ENCODE measurements at regions not wholly inside any gene's neighbourhood (a gene's known extent, or its start where the extent isn't known, plus 50 kb on each side); places are given as distances from the start of the nearest gene placed in this dataset.

DNA sequence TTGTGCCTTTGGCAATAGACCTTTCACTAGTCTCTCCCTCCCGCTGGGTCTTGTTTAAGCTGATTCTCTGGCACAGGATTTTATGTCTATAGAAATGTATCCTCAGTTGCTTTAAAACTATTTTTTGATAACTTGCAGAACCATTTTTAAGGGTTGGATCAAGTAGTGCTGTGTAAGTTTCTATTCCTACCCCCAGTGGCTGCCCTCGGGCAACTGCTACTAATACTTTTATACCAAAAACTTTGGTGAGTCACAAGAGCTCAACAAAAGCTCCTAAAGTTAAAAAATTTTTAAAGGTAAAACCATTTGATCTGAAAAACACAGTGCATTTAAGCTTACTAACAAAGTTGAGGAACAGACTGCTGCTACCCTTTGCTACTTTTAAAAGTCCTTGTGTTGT lies 1460.6 kb upstream of the PCDH7 start:
- DNase-seq (no peak), ATAC-seq (no peak)
- Mint-ChIP-seq H3K4me1 (no peaks in the 10 kb centered on the region), H3K4me3 (no peak overlapping the region), H3K36me3 (ENCODE audit: low read depth) (no peaks in the 10 kb centered on the region), H3K27ac (no peak overlapping the region), H3K27me3 (no peaks in the 10 kb centered on the region)
- peaks cover 3% of the 10 kb centered on the region for H3K9me3 ChIP-seq (ENCODE audit: control insufficient read depth, low read length, poor library complexity, severe bottlenecking)

DNA sequence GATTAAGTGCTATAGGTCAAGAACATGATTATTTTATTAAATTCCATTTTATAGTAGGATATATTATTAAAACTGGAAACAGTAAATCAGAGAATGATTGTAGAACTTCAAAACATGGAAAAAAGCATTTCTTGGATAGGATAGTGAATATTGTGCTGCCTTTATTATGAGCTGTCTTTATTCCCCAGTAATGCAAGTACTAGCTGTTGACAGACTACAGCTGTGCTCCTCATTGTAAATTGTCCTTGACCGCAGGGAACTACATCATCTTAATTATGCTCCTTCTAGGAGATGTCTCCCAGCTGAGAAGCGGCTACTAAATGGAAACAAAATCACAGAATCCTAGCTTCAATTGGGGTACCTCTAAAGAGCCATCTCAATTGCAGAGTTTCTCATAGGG lies 1457.2 kb upstream of the PCDH7 start:
- Mint-ChIP-seq H3K4me1 (no peaks in the 10 kb centered on the region), H3K36me3 (ENCODE audit: low read depth) (no peaks in the 10 kb centered on the region), H3K27me3 (no peaks in the 10 kb centered on the region), H3K27ac (no peak overlapping the region), H3K4me3 (no peak overlapping the region)
- DNase-seq, result no peak
- H3K9me3 ChIP-seq (ENCODE audit: control insufficient read depth, low read length, poor library complexity, severe bottlenecking), result peaks cover 3% of the 10 kb centered on the region
- no peak for ATAC-seq

DNA sequence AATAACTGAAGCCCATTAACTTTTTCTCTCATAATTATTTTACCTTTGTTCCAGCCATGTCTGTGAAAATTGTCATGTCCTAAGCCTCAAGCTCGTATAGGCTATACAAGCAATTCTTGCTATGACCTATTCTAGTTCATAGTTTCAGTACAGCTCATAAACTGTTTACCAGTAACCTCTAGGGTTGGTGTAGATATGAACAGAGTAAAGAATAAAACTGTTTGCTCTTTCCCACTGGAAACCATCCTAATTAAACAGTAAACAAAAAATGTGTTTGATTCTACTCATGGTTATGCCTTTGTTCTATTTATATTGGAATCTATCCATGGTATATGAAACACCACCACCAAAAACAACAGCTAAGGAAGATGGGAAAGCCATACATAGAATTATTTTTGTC lies 1444.0 kb upstream of the PCDH7 start:
- no peak overlapping the region for H3K4me3 Mint-ChIP-seq
- DNase-seq, result no peak
- ATAC-seq, result no peak
- no peak overlapping the region for H3K27ac Mint-ChIP-seq
- H3K27me3 Mint-ChIP-seq, result no peaks in the 10 kb centered on the region
- H3K9me3 ChIP-seq (ENCODE audit: control insufficient read depth, low read length, poor library complexity, severe bottlenecking), result no peaks in the 10 kb centered on the region
- no peaks in the 10 kb centered on the region for H3K4me1 Mint-ChIP-seq
- no peaks in the 10 kb centered on the region for H3K36me3 Mint-ChIP-seq (ENCODE audit: low read depth)

DNA sequence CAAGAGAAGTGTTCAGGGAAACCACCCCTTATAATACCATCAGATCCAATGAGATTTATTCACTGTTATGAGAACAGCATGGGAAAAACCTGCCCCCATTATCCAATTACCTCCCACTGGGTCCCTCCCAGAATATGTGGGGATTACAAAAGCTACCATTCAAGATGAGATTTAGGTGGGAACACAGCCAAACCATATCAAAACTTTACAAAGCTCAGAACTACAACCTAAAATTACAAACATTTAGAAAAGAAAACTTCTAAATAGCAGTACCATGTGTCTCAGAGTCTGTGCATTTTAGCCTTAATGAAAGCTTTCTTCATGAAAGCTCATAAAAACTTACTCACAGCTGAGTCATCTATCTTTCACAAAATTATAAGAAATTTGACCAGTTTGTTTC lies 1442.8 kb upstream of the PCDH7 start:
- Mint-ChIP-seq H3K4me1 (no peaks in the 10 kb centered on the region), H3K36me3 (ENCODE audit: low read depth) (no peaks in the 10 kb centered on the region), H3K4me3 (no peak overlapping the region), H3K27me3 (no peaks in the 10 kb centered on the region), H3K27ac (no peak overlapping the region)
- no peaks in the 10 kb centered on the region for H3K9me3 ChIP-seq (ENCODE audit: control insufficient read depth, low read length, poor library complexity, severe bottlenecking)
- DNase-seq (no peak), ATAC-seq (no peak)

DNA sequence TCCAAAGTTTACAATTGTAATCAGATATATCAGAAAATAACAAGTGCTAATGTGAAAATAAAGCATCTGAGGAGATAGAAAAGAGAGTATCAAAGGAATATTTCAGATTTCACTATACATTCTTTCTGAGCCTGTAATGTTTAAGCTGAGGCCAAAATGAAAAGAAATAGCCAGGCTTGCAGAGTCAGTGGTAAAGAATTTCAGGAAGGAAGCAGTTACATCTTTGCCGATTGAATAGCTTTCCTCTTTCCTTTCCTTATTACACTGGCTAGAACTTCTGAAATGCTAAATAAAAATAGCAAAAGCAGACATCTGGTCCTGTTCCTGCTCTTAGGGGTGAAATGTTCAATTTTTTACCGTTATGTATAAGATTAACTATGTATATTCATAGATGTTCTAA lies 1441.6 kb upstream of the PCDH7 start:
- Mint-ChIP-seq H3K27ac (no peak overlapping the region), H3K4me1 (no peaks in the 10 kb centered on the region), H3K4me3 (no peak overlapping the region), H3K27me3 (no peaks in the 10 kb centered on the region), H3K36me3 (ENCODE audit: low read depth) (no peaks in the 10 kb centered on the region)
- DNase-seq (no peak), ATAC-seq (no peak)
- H3K9me3 ChIP-seq (ENCODE audit: control insufficient read depth, low read length, poor library complexity, severe bottlenecking), result no peaks in the 10 kb centered on the region

DNA sequence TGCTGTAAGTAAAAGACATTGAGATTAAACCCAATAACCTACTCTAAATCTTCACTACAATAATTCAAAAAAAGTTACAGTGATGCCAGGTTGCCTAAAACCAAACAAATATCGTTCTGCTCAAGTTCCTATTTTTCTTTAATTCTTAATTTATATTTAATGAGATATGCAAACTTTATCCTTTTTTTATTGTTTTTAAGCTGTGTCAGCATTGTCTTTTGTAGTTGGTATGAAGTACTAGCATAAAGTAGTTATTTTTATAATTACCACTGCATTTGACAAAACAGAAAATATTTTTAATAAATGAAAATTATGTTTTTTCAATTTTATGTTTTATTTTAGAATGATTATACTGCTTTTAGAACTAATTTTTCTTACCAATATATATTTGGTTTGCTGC lies 1431.1 kb upstream of the PCDH7 start:
- no peaks in the 10 kb centered on the region for H3K9me3 ChIP-seq (ENCODE audit: control insufficient read depth, low read length, poor library complexity, severe bottlenecking)
- DNase-seq (no peak), ATAC-seq (no peak)
- Mint-ChIP-seq H3K4me3 (no peak overlapping the region), H3K27me3 (no peaks in the 10 kb centered on the region), H3K27ac (no peak overlapping the region), H3K4me1 (no peaks in the 10 kb centered on the region), H3K36me3 (ENCODE audit: low read depth) (no peaks in the 10 kb centered on the region)

DNA sequence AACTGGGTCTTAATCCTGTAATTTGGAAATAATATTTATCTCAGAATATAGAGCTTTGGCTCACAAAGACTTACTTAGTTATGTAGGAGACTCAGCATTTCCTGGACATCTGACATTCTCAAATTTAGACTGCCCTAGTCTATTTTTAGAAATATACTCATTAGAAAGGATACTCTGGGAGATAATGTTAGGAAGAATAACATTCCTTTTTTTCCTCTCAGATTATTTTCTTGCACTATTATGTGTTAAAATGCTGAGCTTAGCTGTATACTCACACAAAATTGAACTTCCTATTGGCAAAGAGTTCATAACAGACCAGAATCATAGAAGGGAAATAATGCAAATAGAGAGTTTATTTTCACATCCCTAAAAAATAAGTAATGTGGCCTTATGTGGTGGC lies 1424.9 kb upstream of the PCDH7 start:
- no peaks in the 10 kb centered on the region for H3K36me3 Mint-ChIP-seq (ENCODE audit: low read depth)
- H3K4me3 Mint-ChIP-seq, result no peak overlapping the region
- H3K9me3 ChIP-seq (ENCODE audit: control insufficient read depth, low read length, poor library complexity, severe bottlenecking), result no peaks in the 10 kb centered on the region
- no peak for DNase-seq
- no peak for ATAC-seq
- no peaks in the 10 kb centered on the region for H3K4me1 Mint-ChIP-seq
- H3K27me3 Mint-ChIP-seq, result no peaks in the 10 kb centered on the region
- no peak overlapping the region for H3K27ac Mint-ChIP-seq

DNA sequence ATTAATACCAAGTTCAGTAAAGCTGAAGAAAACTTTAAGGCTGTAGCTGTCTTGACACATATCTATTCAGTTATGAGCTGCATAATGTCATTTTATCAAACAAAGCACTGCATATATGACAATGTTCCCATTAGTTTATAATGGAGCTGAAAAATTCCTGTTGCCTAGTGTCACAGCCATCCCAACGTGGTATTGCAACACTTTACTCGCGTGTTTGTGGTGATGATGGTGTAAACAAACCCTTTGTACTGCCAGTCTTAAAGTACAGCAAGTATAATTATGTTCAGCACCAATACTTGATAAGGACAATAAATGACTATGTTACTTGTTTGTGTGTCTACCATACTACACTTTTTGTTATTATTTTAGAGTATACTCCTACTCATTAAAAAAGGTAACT lies 1415.6 kb upstream of the PCDH7 start:
- DNase-seq (no peak), ATAC-seq (no peak)
- Mint-ChIP-seq H3K36me3 (ENCODE audit: low read depth) (no peaks in the 10 kb centered on the region), H3K27ac (no peak overlapping the region), H3K27me3 (no peaks in the 10 kb centered on the region), H3K4me1 (no peaks in the 10 kb centered on the region), H3K4me3 (no peak overlapping the region)
- no peaks in the 10 kb centered on the region for H3K9me3 ChIP-seq (ENCODE audit: control insufficient read depth, low read length, poor library complexity, severe bottlenecking)

DNA sequence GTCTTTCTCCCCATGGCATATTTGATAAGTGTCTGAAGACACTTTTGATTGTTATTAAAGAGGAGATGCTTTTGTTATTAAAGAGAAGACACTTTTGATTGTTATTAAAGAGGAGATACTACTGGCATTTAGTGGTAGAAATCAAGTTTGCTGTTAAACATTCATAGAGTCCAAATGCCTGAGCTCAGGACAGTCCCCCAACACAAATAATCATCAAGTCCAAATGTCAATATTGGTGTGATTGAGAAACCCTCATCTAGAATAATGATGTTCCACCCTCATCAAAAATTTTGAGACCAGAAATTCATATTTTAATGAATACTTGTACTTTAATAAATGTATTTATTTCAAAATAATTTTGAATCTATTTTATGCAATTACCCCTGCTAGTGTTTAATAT lies 1412.9 kb upstream of the PCDH7 start:
- DNase-seq (no peak), ATAC-seq (no peak)
- H3K27me3 Mint-ChIP-seq, result no peaks in the 10 kb centered on the region
- no peaks in the 10 kb centered on the region for H3K4me1 Mint-ChIP-seq
- H3K4me3 Mint-ChIP-seq, result no peak overlapping the region
- H3K36me3 Mint-ChIP-seq (ENCODE audit: low read depth), result no peaks in the 10 kb centered on the region
- H3K9me3 ChIP-seq (ENCODE audit: control insufficient read depth, low read length, poor library complexity, severe bottlenecking), result no peaks in the 10 kb centered on the region
- no peak overlapping the region for H3K27ac Mint-ChIP-seq

DNA sequence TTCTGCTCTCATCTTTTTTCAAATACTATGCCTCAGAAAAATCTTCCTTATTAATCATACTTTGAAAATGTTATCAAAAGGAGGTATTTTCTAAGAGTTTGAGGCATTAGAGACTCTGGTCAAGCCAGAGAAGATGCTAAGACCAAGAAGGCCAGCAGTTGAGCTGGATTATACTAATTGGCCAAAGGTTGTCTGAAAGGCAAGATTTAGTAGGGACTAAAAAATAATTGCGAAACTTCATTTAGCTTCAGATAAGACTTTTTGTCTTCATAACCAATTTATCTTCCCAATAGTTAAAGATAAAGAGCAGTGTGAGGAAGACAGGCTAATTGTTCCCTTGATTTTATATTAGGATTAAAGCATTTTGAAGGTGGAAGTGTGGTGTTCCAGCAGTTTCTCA lies 1412.4 kb upstream of the PCDH7 start:
- H3K36me3 Mint-ChIP-seq (ENCODE audit: low read depth), result no peaks in the 10 kb centered on the region
- ATAC-seq (no peak), DNase-seq (no peak)
- H3K27ac Mint-ChIP-seq, result no peak overlapping the region
- no peaks in the 10 kb centered on the region for H3K9me3 ChIP-seq (ENCODE audit: control insufficient read depth, low read length, poor library complexity, severe bottlenecking)
- no peak overlapping the region for H3K4me3 Mint-ChIP-seq
- no peaks in the 10 kb centered on the region for H3K27me3 Mint-ChIP-seq
- H3K4me1 Mint-ChIP-seq, result no peaks in the 10 kb centered on the region

DNA sequence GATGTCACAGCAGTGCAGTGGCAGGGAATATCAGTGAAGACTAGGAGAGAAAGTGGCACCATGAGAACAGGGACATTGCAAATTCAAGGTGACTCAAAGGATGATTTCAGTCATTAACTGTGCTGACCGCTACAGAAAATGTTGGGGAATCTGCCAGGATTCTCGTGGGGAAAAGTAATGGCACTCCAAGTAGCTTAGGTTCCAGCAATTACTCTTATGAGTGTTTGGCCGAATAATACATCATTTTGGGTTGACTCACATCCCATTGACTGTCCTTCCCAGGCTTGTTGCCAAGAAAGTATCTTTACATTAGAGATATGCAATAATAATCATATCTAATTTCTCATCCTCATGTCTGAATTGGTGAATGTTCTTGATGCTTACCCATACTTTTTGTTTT lies 1411.1 kb upstream of the PCDH7 start:
- no peak for DNase-seq
- no peak overlapping the region for H3K4me3 Mint-ChIP-seq
- no peak for ATAC-seq
- no peaks in the 10 kb centered on the region for H3K4me1 Mint-ChIP-seq
- H3K36me3 Mint-ChIP-seq (ENCODE audit: low read depth), result no peaks in the 10 kb centered on the region
- no peaks in the 10 kb centered on the region for H3K27me3 Mint-ChIP-seq
- no peaks in the 10 kb centered on the region for H3K9me3 ChIP-seq (ENCODE audit: control insufficient read depth, low read length, poor library complexity, severe bottlenecking)
- H3K27ac Mint-ChIP-seq, result no peak overlapping the region

DNA sequence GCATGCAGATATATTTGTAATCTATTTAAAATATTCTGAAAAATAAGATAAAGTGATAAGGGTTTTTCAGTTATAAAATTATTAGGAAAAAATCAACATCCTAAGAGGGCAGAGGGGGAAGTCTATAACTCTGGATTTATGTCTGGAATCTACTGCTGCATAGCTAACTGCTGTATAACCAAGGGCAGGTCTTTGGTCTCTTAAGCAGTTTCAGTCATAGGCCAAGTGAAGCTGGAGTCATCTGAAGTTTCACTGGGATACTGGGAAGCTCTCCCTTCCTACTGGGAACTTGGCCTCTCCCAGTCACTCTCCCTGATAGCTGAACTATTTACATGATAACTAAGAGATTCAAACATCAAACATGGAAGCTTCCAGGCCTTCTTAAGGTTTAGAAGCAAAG lies 1409.9 kb upstream of the PCDH7 start:
- Mint-ChIP-seq H3K27me3 (no peaks in the 10 kb centered on the region), H3K27ac (no peak overlapping the region), H3K4me1 (no peaks in the 10 kb centered on the region), H3K36me3 (ENCODE audit: low read depth) (no peaks in the 10 kb centered on the region), H3K4me3 (no peak overlapping the region)
- ATAC-seq (no peak), DNase-seq (no peak)
- no peaks in the 10 kb centered on the region for H3K9me3 ChIP-seq (ENCODE audit: control insufficient read depth, low read length, poor library complexity, severe bottlenecking)

DNA sequence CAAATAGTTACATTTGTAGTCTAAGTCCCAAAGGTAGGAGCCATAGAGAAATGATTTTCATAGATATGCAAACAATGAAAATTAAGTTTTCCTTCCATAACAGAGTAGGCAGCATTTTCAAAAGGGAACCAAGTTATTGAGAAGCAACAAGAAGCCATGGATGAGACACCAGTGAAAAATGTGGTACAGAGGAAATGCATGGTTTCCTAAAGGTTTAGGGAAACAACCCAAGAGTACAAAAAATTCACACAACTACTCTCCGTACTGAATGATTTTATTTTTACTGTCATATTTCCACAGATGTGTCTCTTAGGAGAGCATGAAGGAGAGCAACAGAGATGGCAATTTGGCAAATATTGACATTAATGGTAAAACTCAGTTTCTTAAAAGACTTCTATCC lies 1408.9 kb upstream of the PCDH7 start:
- Mint-ChIP-seq H3K4me1 (no peaks in the 10 kb centered on the region), H3K27ac (no peak overlapping the region), H3K36me3 (ENCODE audit: low read depth) (no peaks in the 10 kb centered on the region), H3K27me3 (no peaks in the 10 kb centered on the region), H3K4me3 (no peak overlapping the region)
- no peak for ATAC-seq
- no peaks in the 10 kb centered on the region for H3K9me3 ChIP-seq (ENCODE audit: control insufficient read depth, low read length, poor library complexity, severe bottlenecking)
- DNase-seq, result no peak

DNA sequence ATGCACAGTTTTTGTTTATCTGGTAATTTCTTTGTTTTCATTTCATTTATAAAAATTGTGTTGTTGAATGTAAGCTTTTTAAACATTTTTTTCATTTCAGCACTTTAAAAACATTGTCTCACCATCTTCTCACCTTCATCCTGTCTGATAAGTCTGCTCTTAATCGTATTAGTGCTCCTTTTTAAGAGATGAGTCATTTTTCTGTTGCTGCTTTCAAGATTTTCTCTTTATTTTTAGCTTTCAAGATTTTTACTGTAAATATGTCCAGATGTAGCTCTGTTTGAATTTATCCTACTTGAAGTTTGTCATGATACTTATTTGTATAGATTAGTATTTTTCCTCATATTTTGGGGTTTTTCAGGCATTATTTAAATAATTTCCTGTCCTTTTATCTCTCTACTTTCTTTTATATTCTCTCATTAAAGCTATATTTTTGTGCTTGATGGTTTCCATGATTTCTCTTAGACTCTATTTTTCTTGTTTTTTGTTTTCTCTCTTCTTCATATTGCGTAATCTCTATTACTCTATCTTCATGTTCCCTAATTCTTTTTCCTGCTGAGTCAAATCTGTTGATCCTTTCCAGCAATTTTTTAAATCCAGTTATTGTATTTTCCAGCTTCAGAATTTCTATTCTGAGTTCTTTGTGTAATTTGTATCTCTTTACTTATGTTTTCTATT lies 1400.4 kb upstream of the PCDH7 start:
- Mint-ChIP-seq H3K27ac (no peak overlapping the region), H3K36me3 (ENCODE audit: low read depth) (no peaks in the 10 kb centered on the region), H3K4me3 (no peak overlapping the region), H3K4me1 (no peaks in the 10 kb centered on the region), H3K27me3 (no peaks in the 10 kb centered on the region)
- no peak for DNase-seq
- H3K9me3 ChIP-seq (ENCODE audit: control insufficient read depth, low read length, poor library complexity, severe bottlenecking), result no peaks in the 10 kb centered on the region
- ATAC-seq, result no peak

Data from T-helper 17 cell (primary cell).